Peyer's patch (tissue), 4 donors: ENCODE measurements at regions not wholly inside any gene's neighbourhood (a gene's known extent, or its start where the extent isn't known, plus 50 kb on each side); places are given as distances from the start of the nearest gene placed in this dataset.

ENCODE experiments used
- CTCF ChIP-seq, 6 experiments: fragments of 450-650 bp in 4 of 6; fragments of 200-600 bp in 2 of 6; sonication (generic) in 1 of 6; IDR thresholded peaks; one replicate each; pipeline ENCODE4 v1.5.1; 2017 to 2019; ENCODE audit warnings: antibody characterized with exemption in 6 of 6, mild to moderate bottlenecking in 3 of 6, moderate library complexity in 1 of 6
- POLR2A ChIP-seq, 2 donors: fragments of 450-650 bp; IDR thresholded peaks; one replicate each; pipeline ENCODE4 v1.5.1; 2017; ENCODE audit warnings: antibody characterized with exemption in 2 of 2, mild to moderate bottlenecking in 2 of 2, moderate library complexity in 2 of 2

- TF ChIP-seq CTCF (IDR thresholded peaks at IDR 0.05): no peak
- no peak for TF ChIP-seq POLR2A (IDR thresholded peaks at IDR 0.05)
Observed at GRCh38 chr6:8707369-8707768, 272.0 kb upstream of the SLC35B3 start.
